H9 (cell line): ENCODE measurements at regions not wholly inside any gene's neighbourhood (a gene's known extent, or its start where the extent isn't known, plus 50 kb on each side); places are given as distances from the start of the nearest gene placed in this dataset.

Experiments
- DNase-seq: peaks from one replicate; pipeline ENCODE4 v3.0.0-alpha.2; 2017
- H2AFZ ChIP-seq: one replicate; pipeline ENCODE4 v1.6.1; 2013; ENCODE audit warnings: mild to moderate bottlenecking, low read length, control low read depth, moderate library complexity
- H2AK5ac ChIP-seq: 2 replicates; pipeline ENCODE4 v1.6.1; 2013; ENCODE audit warnings: low read length, control low read depth, mixed read lengths; ENCODE audit not compliant: insufficient read length
- H2BK120ac ChIP-seq: one replicate; pipeline ENCODE4 v1.6.1; 2013; ENCODE audit warnings: low read depth, mild to moderate bottlenecking, low read length, control low read depth, inconsistent platforms; ENCODE audit not compliant: poor library complexity, severe bottlenecking
- H2BK12ac ChIP-seq: 2 replicates; pipeline ENCODE4 v1.6.1; 2013; ENCODE audit warnings: low read length, control low read depth, mixed read lengths, low read depth; ENCODE audit not compliant: insufficient read length
- H2BK15ac ChIP-seq: 2 replicates; pipeline ENCODE4 v1.6.1; 2013; ENCODE audit warnings: low read depth, low read length, control low read depth
- H2BK20ac ChIP-seq: one replicate; pipeline ENCODE4 v1.6.1; 2013; ENCODE audit warnings: low read depth, mild to moderate bottlenecking, low read length, control low read depth, inconsistent platforms; ENCODE audit not compliant: poor library complexity, severe bottlenecking
- H2BK5ac ChIP-seq: 2 replicates; pipeline ENCODE4 v1.6.1; 2013; ENCODE audit warnings: low read length, control low read depth, mixed read lengths; ENCODE audit not compliant: insufficient read length
- H3K14ac ChIP-seq: 2 replicates; pipeline ENCODE4 v1.6.1; 2013; ENCODE audit warnings: low read length, control low read depth; ENCODE audit not compliant: insufficient read depth
- H3K18ac ChIP-seq: 2 replicates; pipeline ENCODE4 v1.6.1; 2013; ENCODE audit warnings: low read depth, mild to moderate bottlenecking, mixed read lengths, low read length, control low read depth; ENCODE audit not compliant: insufficient read length
- H3K23ac ChIP-seq: 2 replicates; pipeline ENCODE4 v1.6.1; 2013; ENCODE audit warnings: low read length, control low read depth, mixed read lengths, low read depth; ENCODE audit not compliant: insufficient read length
- H3K23me2 ChIP-seq: 2 replicates; pipeline ENCODE4 v1.6.1; 2013; ENCODE audit warnings: low read depth, mild to moderate bottlenecking, mixed read lengths, low read length, control low read depth; ENCODE audit not compliant: insufficient read length, poor library complexity, severe bottlenecking
- H3K27ac ChIP-seq: 2 replicates; pipeline ENCODE4 v1.5.1; 2013; ENCODE audit warnings: low read length, control low read depth, mixed read lengths, low read depth; ENCODE audit not compliant: insufficient read length
- H3K27me3 ChIP-seq: 2 replicates; pipeline ENCODE4 v1.6.1; 2013; ENCODE audit warnings: low read length, control low read depth, inconsistent platforms; ENCODE audit not compliant: insufficient read depth
- H3K4ac ChIP-seq: 2 replicates; pipeline ENCODE4 v1.6.1; 2013; ENCODE audit warnings: low read depth, mild to moderate bottlenecking, control low read depth, inconsistent platforms, low read length, moderate library complexity
- H3K4me1 ChIP-seq: 2 replicates; pipeline ENCODE4 v1.6.1; 2013; ENCODE audit warnings: low read length, control low read depth, inconsistent platforms; ENCODE audit not compliant: insufficient read depth
- H3K4me2 ChIP-seq: 2 replicates; pipeline ENCODE4 v1.6.1; 2013; ENCODE audit warnings: low read length, control low read depth, mixed read lengths; ENCODE audit not compliant: insufficient read length, insufficient read depth
- H3K56ac ChIP-seq: 2 replicates; pipeline ENCODE4 v1.6.1; 2013; ENCODE audit warnings: low read depth, mild to moderate bottlenecking, mixed read lengths, low read length, control low read depth; ENCODE audit not compliant: insufficient read length
- H3K79me1 ChIP-seq: 2 replicates; pipeline ENCODE4 v1.6.1; 2013; ENCODE audit warnings: low read depth, mild to moderate bottlenecking, moderate library complexity, low read length, control low read depth, inconsistent platforms; ENCODE audit not compliant: insufficient read depth, poor library complexity, severe bottlenecking
- H3K79me2 ChIP-seq: 2 replicates; pipeline ENCODE4 v1.6.1; 2013; ENCODE audit warnings: low read length, control low read depth, inconsistent platforms; ENCODE audit not compliant: insufficient read depth
- H3K9ac ChIP-seq: 2 replicates; pipeline ENCODE4 v1.6.1; 2013; ENCODE audit warnings: low read length, control low read depth, mixed read lengths; ENCODE audit not compliant: insufficient read length; ENCODE audit errors: extremely low read depth
- H3K9me3 ChIP-seq: one replicate; pipeline ENCODE4 v1.6.1; 2013; ENCODE audit warnings: low read depth, low read length, inconsistent platforms; ENCODE audit not compliant: control insufficient read depth
- H3T11ph ChIP-seq: one replicate; pipeline ENCODE4 v1.6.1; 2013; ENCODE audit warnings: mild to moderate bottlenecking, low read length, control low read depth, inconsistent platforms
- H4K20me1 ChIP-seq: one replicate; pipeline ENCODE4 v1.6.1; 2013; ENCODE audit not compliant: control insufficient read depth, insufficient read length, insufficient read depth
- H4K5ac ChIP-seq: 2 replicates; pipeline ENCODE4 v1.6.1; 2013; ENCODE audit warnings: low read depth, mild to moderate bottlenecking, mixed read lengths, low read length, control low read depth; ENCODE audit not compliant: insufficient read length
- H4K8ac ChIP-seq: replicated peaks from 2 replicates; pipeline ENCODE4 v1.6.1; 2013; ENCODE audit warnings: low read length, control low read depth, mixed read lengths, low read depth; ENCODE audit not compliant: insufficient read length
- H4K91ac ChIP-seq: 2 replicates; pipeline ENCODE4 v1.6.1; 2013; ENCODE audit warnings: low read depth, mild to moderate bottlenecking, moderate library complexity, mixed read lengths, low read length, control low read depth; ENCODE audit not compliant: insufficient read length
- H3K27ac Mint-ChIP-seq, 3 experiments: 2 replicates in 2 of 3; 3 replicates in 1 of 3; pipeline ENCODE4 v1.8.0; 2020 to 2021; ENCODE audit warnings: mixed read lengths in 3 of 3, mild to moderate bottlenecking in 1 of 3, moderate library complexity in 1 of 3
- H3K27me3 Mint-ChIP-seq: 2 replicates; pipeline ENCODE4 v1.8.0; 2021; ENCODE audit warnings: low read depth, mild to moderate bottlenecking, moderate library complexity, mixed read lengths
- H3K36me3 Mint-ChIP-seq, 3 experiments: 2 replicates in 2 of 3; 3 replicates in 1 of 3; pipeline ENCODE4 v1.8.0; 2020 to 2021; ENCODE audit warnings: low read depth in 3 of 3, mixed read lengths in 3 of 3; ENCODE audit not compliant: insufficient read depth in 1 of 3
- H3K4me1 Mint-ChIP-seq, 2 experiments: 2 replicates each; pipeline ENCODE4 v1.8.0; 2020; ENCODE audit warnings: mixed read lengths in 2 of 2
- H3K4me3 Mint-ChIP-seq, 2 experiments: 2 replicates in 1 of 2; 3 replicates in 1 of 2; pipeline ENCODE4 v1.8.0; 2020 to 2021; ENCODE audit warnings: mild to moderate bottlenecking in 2 of 2, mixed read lengths in 2 of 2, moderate library complexity in 1 of 2
- H3K9me3 Mint-ChIP-seq, 2 experiments: 2 replicates in 1 of 2; 3 replicates in 1 of 2; pipeline ENCODE4 v1.8.0; 2020; ENCODE audit warnings: mild to moderate bottlenecking in 2 of 2, mixed read lengths in 2 of 2, moderate library complexity in 1 of 2
- WGBS: extraction: QIAGEN DNeasy Blood & Tissue Kit; methylation state at CpG from one replicate; pipeline ENCODE4 v1.1.7; 2013; ENCODE audit warnings: missing lambda C conversion rate, low lambda C conversion rate, mixed read lengths; ENCODE audit not compliant: insufficient read length; ENCODE audit errors: extremely low coverage; 5-methylcytosine and 5-hydroxymethylcytosine counted together
- TF ChIP-seq, protein P1 (sequence below): fragments of 200-600 bp; sonication (generic); conservative IDR thresholded peaks from 3 replicates; pipeline ENCODE4 v1.8.0; 2021; ENCODE audit warnings: antibody characterized with exemption, mild to moderate bottlenecking

DNA sequence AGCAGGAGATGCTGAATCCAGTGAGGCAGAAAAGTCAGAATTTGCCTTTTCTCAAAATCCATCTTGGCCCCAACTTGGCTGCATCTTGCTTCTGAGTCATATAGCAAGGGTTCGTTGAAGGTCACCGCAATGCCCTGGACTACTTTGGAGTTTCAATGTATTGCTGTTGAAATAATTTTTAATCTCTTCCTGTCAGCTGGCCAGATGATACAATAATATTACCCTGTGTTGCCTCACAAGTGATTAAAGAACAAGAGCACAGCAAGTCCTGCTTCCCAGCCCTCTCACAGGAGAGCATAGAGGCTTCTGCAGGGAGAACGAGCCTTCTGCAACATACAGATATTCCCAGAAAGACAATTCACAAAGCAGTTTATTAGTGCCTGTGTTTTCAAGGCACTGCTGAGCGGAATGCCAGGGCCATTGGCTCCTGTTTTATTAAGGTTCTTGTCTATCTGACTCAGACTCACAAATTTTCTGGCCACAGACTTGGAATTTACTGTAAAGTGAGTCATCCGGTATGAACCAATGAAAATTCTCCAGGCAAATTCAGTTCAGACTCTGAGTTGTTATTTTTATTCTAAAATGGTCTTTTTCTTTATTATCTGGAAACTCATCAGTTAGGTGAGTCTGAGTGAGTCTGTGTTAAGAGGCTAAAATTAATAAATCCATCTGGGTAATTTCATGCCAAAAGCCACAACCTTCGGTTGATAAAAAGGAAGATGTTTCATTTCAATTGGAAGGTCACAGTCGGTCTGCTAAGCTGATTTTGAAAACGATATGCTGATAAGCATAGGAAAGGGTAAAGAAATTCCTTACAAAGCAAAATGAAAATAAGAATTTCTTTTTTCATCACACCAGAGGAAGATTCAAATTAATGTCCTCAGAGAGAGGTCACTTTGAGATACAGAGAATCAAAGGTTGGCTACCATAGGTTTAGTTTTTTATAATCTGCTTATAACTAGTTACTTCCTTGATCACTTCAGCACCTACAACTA, 289.4 kb upstream of the STXBP5 start:
- Histone ChIP-seq H3K23ac (no peak overlapping the region), H4K5ac (no peak overlapping the region), H3K4ac (no peak overlapping the region; the same call in 1 of the 2 replicates), H4K20me1 (no peaks in the 10 kb centered on the region), H3K56ac (no peak overlapping the region), H2BK120ac (no peak overlapping the region), H2BK15ac (no peak overlapping the region), H3K79me2 (no peaks in the 10 kb centered on the region), H2AK5ac (no peak overlapping the region), H3K14ac (no peak overlapping the region), H4K8ac (no peak overlapping the region), H3K4me2 (no peak overlapping the region), H3K27me3 (no peaks in the 10 kb centered on the region), H3K9me3 (no peaks in the 10 kb centered on the region), H4K91ac (no peak overlapping the region), H2AFZ (no peak overlapping the region), H3K79me1 (no peaks in the 10 kb centered on the region), H3K9ac (no peak overlapping the region), H3T11ph (peak overlapping the region; percentile 64), H3K4me1 (peaks cover 8% of the 10 kb centered on the region), H2BK5ac (no peak overlapping the region), H3K27ac (no peak overlapping the region), H3K18ac (peak overlapping the region; percentile 18), H3K23me2 (no peaks in the 10 kb centered on the region), H2BK20ac (no peak overlapping the region), H2BK12ac (peak overlapping the region; percentile 16)
- TF ChIP-seq, protein P1, sequence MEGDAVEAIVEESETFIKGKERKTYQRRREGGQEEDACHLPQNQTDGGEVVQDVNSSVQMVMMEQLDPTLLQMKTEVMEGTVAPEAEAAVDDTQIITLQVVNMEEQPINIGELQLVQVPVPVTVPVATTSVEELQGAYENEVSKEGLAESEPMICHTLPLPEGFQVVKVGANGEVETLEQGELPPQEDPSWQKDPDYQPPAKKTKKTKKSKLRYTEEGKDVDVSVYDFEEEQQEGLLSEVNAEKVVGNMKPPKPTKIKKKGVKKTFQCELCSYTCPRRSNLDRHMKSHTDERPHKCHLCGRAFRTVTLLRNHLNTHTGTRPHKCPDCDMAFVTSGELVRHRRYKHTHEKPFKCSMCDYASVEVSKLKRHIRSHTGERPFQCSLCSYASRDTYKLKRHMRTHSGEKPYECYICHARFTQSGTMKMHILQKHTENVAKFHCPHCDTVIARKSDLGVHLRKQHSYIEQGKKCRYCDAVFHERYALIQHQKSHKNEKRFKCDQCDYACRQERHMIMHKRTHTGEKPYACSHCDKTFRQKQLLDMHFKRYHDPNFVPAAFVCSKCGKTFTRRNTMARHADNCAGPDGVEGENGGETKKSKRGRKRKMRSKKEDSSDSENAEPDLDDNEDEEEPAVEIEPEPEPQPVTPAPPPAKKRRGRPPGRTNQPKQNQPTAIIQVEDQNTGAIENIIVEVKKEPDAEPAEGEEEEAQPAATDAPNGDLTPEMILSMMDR = no peak
- no peak for DNase-seq
- WGBS = no CpG with 5 or more reads among the region's 8 CpGs
- Mint-ChIP-seq H3K9me3 (no peaks in the 10 kb centered on the region), H3K36me3 (no peaks in the 10 kb centered on the region), H3K27me3 (no peaks in the 10 kb centered on the region), H3K4me3 (no peak overlapping the region), H3K27ac (peak overlapping the region in 1 of 3 experiments; percentile 60; a peak in 2 of 7 replicates), H3K4me1 (peaks cover 15 to 24% of the 10 kb centered on the region in 2 experiments)
